Glutamatergic neuron (in vitro differentiated cells): ENCODE measurements at regions not wholly inside any gene's neighbourhood (a gene's known extent, or its start where the extent isn't known, plus 50 kb on each side); places are given as distances from the start of the nearest gene placed in this dataset.
A peak's percentile ranks its signal among the peaks of the same experiment; 100 is the strongest.

Source experiments
- DNase-seq: peaks from one replicate; pipeline ENCODE4 v3.0.0; 2022
- H3K27ac Mint-ChIP-seq: one replicate; pipeline ENCODE4 v1.8.0; 2020; ENCODE audit warnings: mild to moderate bottlenecking, mixed read lengths, inconsistent platforms; ENCODE audit not compliant: unreplicated experiment
- H3K27me3 Mint-ChIP-seq: one replicate; pipeline ENCODE4 v1.8.0; 2020; ENCODE audit warnings: mild to moderate bottlenecking, moderate library complexity, mixed read lengths, inconsistent platforms; ENCODE audit not compliant: unreplicated experiment
- H3K36me3 Mint-ChIP-seq: one replicate; pipeline ENCODE4 v1.8.0; 2020; ENCODE audit warnings: mild to moderate bottlenecking, mixed read lengths, inconsistent platforms; ENCODE audit not compliant: unreplicated experiment
- H3K4me1 Mint-ChIP-seq: one replicate; pipeline ENCODE4 v1.8.0; 2020; ENCODE audit warnings: mild to moderate bottlenecking, low read depth, mixed read lengths, inconsistent platforms; ENCODE audit not compliant: unreplicated experiment
- H3K4me3 Mint-ChIP-seq: one replicate; pipeline ENCODE4 v1.8.0; 2020; ENCODE audit warnings: mild to moderate bottlenecking, mixed read lengths, inconsistent platforms; ENCODE audit not compliant: unreplicated experiment
- H3K9me3 Mint-ChIP-seq: one replicate; pipeline ENCODE4 v1.8.0; 2020; ENCODE audit warnings: mild to moderate bottlenecking, moderate library complexity, mixed read lengths, inconsistent platforms; ENCODE audit not compliant: unreplicated experiment
- CTCF ChIP-seq: fragments of 200-600 bp; sonication (generic); IDR thresholded peaks from one replicate; pipeline ENCODE4 v1.5.0; 2021; ENCODE audit not compliant: partially characterized antibody, unreplicated experiment

GRCh38 chr9:1837453-1838084 lies 177.6 kb upstream of the SMARCA2 start:
- peak; percentile 78 for TF ChIP-seq CTCF
- Mint-ChIP-seq H3K27me3 (peaks cover 6% of the 10 kb centered on the region), H3K36me3 (no peaks in the 10 kb centered on the region), H3K9me3 (no peaks in the 10 kb centered on the region), H3K27ac (no peak overlapping the region), H3K4me3 (no peak overlapping the region), H3K4me1 (no peaks in the 10 kb centered on the region)
- DNase-seq, result peak; percentile 59

- Mint-ChIP-seq H3K9me3 (no peaks in the 10 kb centered on the region), H3K4me3 (no peak overlapping the region), H3K36me3 (no peaks in the 10 kb centered on the region), H3K4me1 (no peaks in the 10 kb centered on the region), H3K27ac (no peak overlapping the region), H3K27me3 (peaks cover 3% of the 10 kb centered on the region)
- no peak for DNase-seq
- TF ChIP-seq CTCF, result no peak
Measured at GRCh38 chr9:1839909-1840308, 175.2 kb upstream of the SMARCA2 start.

GRCh38 chr9:1845425-1845824 lies 169.7 kb upstream of the SMARCA2 start:
- H3K27ac Mint-ChIP-seq, result no peak overlapping the region
- no peak for DNase-seq
- no peaks in the 10 kb centered on the region for H3K4me1 Mint-ChIP-seq
- H3K27me3 Mint-ChIP-seq, result peaks cover 1% of the 10 kb centered on the region
- H3K9me3 Mint-ChIP-seq, result no peaks in the 10 kb centered on the region
- H3K4me3 Mint-ChIP-seq, result no peak overlapping the region
- no peak for TF ChIP-seq CTCF
- no peaks in the 10 kb centered on the region for H3K36me3 Mint-ChIP-seq

GRCh38 chr9:1855726-1856125 lies 159.4 kb upstream of the SMARCA2 start:
- Mint-ChIP-seq H3K36me3 (peaks cover 7% of the 10 kb centered on the region), H3K9me3 (peaks cover 5% of the 10 kb centered on the region), H3K4me1 (no peaks in the 10 kb centered on the region), H3K27me3 (peaks cover 3% of the 10 kb centered on the region), H3K27ac (no peak overlapping the region), H3K4me3 (no peak overlapping the region)
- no peak for TF ChIP-seq CTCF
- DNase-seq, result no peak

- H3K36me3 Mint-ChIP-seq, result no peaks in the 10 kb centered on the region
- TF ChIP-seq CTCF, result no peak
- DNase-seq, result no peak
- peaks cover 6% of the 10 kb centered on the region for H3K9me3 Mint-ChIP-seq
- no peak overlapping the region for H3K4me3 Mint-ChIP-seq
- H3K4me1 Mint-ChIP-seq, result no peaks in the 10 kb centered on the region
- H3K27ac Mint-ChIP-seq, result no peak overlapping the region
- peaks cover 3% of the 10 kb centered on the region for H3K27me3 Mint-ChIP-seq
Measured at GRCh38 chr9:1857808-1858207, 157.3 kb upstream of the SMARCA2 start.
